Liver (tissue), 3 donors: ENCODE measurements at regions not wholly inside any gene's neighbourhood (a gene's known extent, or its start where the extent isn't known, plus 50 kb on each side); places are given as distances from the start of the nearest gene placed in this dataset.

ENCODE experiments used
- CTCF ChIP-seq: fragments of 150-350 bp; IDR thresholded peaks from 2 replicates; pipeline ENCODE4 v1.5.1; 2017; ENCODE audit warnings: improper control_type of control experiment, low read depth, low read length; ENCODE audit not compliant: missing input control
- REST ChIP-seq: IDR thresholded peaks from 2 replicates; pipeline ENCODE4 v1.6.1; 2016; ENCODE audit warnings: antibody characterized with exemption, mild to moderate bottlenecking
- TAF1 ChIP-seq: conservative IDR thresholded peaks from 2 replicates; pipeline ENCODE4 v1.6.1; 2016; ENCODE audit warnings: antibody characterized with exemption, mild to moderate bottlenecking
- donor health status: healthy.
- donor health status: healthy.

GRCh38 chr1:186540521-186540920 is 79.6 kb upstream of the PDC start:
- TF ChIP-seq CTCF (no peak), REST (no peak), TAF1 (no peak)
